Upper lobe of right lung (tissue), 1 donor: ENCODE measurements at regions not wholly inside any gene's neighbourhood (a gene's known extent, or its start where the extent isn't known, plus 50 kb on each side); places are given as distances from the start of the nearest gene placed in this dataset.

Experiments
- ATAC-seq: fragments of 200-7000 bp; cut with Tn5 transposase; one replicate; pipeline ENCODE4 v1.9.1; 2020; ENCODE audit warnings: mild to moderate bottlenecking, moderate library complexity
- DNase-seq: peaks from one replicate; pipeline ENCODE4 v3.0.0-alpha.2; 2020
- H3K27ac ChIP-seq: fragments of 200-600 bp; one replicate; pipeline ENCODE4 v1.8.0; 2022
- H3K27me3 ChIP-seq: fragments of 200-600 bp; one replicate; pipeline ENCODE4 v1.8.0; 2022; ENCODE audit warnings: mild to moderate bottlenecking
- H3K36me3 ChIP-seq: fragments of 200-600 bp; one replicate; pipeline ENCODE4 v1.8.0; 2022
- H3K4me1 ChIP-seq: fragments of 200-600 bp; one replicate; pipeline ENCODE4 v1.8.0; 2022
- H3K4me3 ChIP-seq: fragments of 200-600 bp; one replicate; pipeline ENCODE4 v1.8.0; 2022; ENCODE audit warnings: mild to moderate bottlenecking
- H3K9me3 ChIP-seq: fragments of 200-600 bp; one replicate; pipeline ENCODE4 v1.8.0; 2022
- CTCF ChIP-seq: fragments of 200-600 bp; IDR thresholded peaks from one replicate; pipeline ENCODE4 v1.8.0; 2022; ENCODE audit warnings: antibody characterized with exemption
- intact Hi-C: fragments of 100-400 bp; cut with DNase I; formaldehyde crosslinking; loops from one replicate; pipeline ENCODE4 v1.11.0; 2022
- donor health status: DM: no; HTN: yes; CAD: no; lungs with severe emphysema.

- no peak overlapping the region for H3K27ac ChIP-seq
- no peak for DNase-seq
- H3K36me3 ChIP-seq, result no peaks in the 10 kb centered on the region
- TF ChIP-seq CTCF, result no peak
- no peaks in the 10 kb centered on the region for H3K4me1 ChIP-seq
- no peak overlapping the region for H3K4me3 ChIP-seq
- no peaks in the 10 kb centered on the region for H3K27me3 ChIP-seq
- ATAC-seq, result no peak
- intact Hi-C loops, result no loop called here
- H3K9me3 ChIP-seq, result no peaks in the 10 kb centered on the region
Observed at GRCh38 chr3:683770-684169, 409.1 kb upstream of the CNTN6 start.

- intact Hi-C loops, result no loop called here
- Histone ChIP-seq H3K27ac (no peak overlapping the region), H3K9me3 (no peaks in the 10 kb centered on the region), H3K36me3 (no peaks in the 10 kb centered on the region), H3K4me1 (no peaks in the 10 kb centered on the region), H3K4me3 (no peak overlapping the region), H3K27me3 (no peaks in the 10 kb centered on the region)
- TF ChIP-seq CTCF, result no peak
- ATAC-seq (no peak), DNase-seq (no peak)
Observed at GRCh38 chr3:690770-691169, 402.1 kb upstream of the CNTN6 start.

GRCh38 chr3:700514-700913 is 392.3 kb upstream of the CNTN6 start:
- Histone ChIP-seq H3K9me3 (peaks cover 5% of the 10 kb centered on the region), H3K27ac (no peak overlapping the region), H3K27me3 (no peaks in the 10 kb centered on the region), H3K36me3 (no peaks in the 10 kb centered on the region), H3K4me1 (no peaks in the 10 kb centered on the region), H3K4me3 (no peak overlapping the region)
- intact Hi-C loops, result no loop called here
- no peak for DNase-seq
- TF ChIP-seq CTCF, result no peak
- no peak for ATAC-seq

GRCh38 chr3:707041-707440 is 385.8 kb upstream of the CNTN6 start:
- H3K9me3 ChIP-seq, result no peaks in the 10 kb centered on the region
- H3K36me3 ChIP-seq, result no peaks in the 10 kb centered on the region
- H3K27me3 ChIP-seq, result no peaks in the 10 kb centered on the region
- no peak overlapping the region for H3K4me3 ChIP-seq
- no peaks in the 10 kb centered on the region for H3K4me1 ChIP-seq
- intact Hi-C loops, result no loop called here
- TF ChIP-seq CTCF, result no peak
- ATAC-seq, result no peak
- DNase-seq, result no peak
- H3K27ac ChIP-seq, result no peak overlapping the region

GRCh38 chr3:713006-713621 is 379.7 kb upstream of the CNTN6 start:
- DNase-seq, result no peak
- no peak for TF ChIP-seq CTCF

More at GRCh38 chr3:713006-713621, 379.7 kb upstream of the CNTN6 start:
- H3K9me3 ChIP-seq, result no peaks in the 10 kb centered on the region
- H3K27ac ChIP-seq, result no peak overlapping the region
- intact Hi-C loops, result no loop called here
- no peak for ATAC-seq
- no peaks in the 10 kb centered on the region for H3K27me3 ChIP-seq
- H3K4me3 ChIP-seq, result no peak overlapping the region
- no peaks in the 10 kb centered on the region for H3K4me1 ChIP-seq
- H3K36me3 ChIP-seq, result no peaks in the 10 kb centered on the region
